HG03196 (cell line): ENCODE measurements at regions not wholly inside any gene's neighbourhood (a gene's known extent, or its start where the extent isn't known, plus 50 kb on each side); places are given as distances from the start of the nearest gene placed in this dataset.
"Not testable (repeated sequence)": the region's sequence is repeated elsewhere in the genome, so short reads cannot be mapped to it uniquely, and the experiment has no call there.

Source experiments
- ATAC-seq: cut with Tn5 transposase; IDR thresholded peaks from one replicate; pipeline ENCODE4 v1.9.1; 2021; ENCODE audit not compliant: unreplicated experiment

DNA sequence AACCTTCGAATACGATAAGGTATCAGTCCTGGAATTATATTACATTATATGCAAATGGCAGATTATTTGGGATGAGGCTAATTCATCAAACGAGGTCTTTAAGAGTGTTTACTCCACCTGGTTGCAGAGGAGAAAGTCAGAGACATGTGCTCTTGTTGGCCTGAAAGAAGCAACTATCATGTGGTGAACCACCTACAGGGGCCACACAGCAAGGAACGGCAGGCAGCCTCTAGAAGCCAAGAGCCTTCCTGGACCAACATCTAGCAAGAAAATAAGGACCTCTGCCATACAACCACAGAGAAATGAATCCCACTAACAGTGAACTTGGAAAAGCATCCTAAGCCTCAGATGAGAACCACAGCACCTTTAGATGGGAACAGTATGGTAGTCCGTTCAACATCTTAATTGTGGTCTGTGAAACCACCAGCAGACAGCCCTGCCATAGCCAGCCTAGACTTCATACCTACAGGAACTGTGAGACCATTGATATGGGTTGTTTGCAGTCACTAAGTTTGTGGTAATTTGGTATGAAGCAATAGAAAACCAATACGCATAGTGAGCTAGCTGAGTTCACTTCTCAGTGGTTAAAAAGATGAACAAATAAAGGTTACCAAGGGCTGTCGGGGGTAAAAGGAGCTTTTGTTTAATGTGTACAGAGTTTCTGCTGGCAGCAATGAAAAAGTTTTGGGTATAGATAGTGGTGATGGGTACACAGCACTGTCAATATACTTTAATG lies 345.7 kb upstream of the RUNX1 start:
- ATAC-seq = no peak

DNA sequence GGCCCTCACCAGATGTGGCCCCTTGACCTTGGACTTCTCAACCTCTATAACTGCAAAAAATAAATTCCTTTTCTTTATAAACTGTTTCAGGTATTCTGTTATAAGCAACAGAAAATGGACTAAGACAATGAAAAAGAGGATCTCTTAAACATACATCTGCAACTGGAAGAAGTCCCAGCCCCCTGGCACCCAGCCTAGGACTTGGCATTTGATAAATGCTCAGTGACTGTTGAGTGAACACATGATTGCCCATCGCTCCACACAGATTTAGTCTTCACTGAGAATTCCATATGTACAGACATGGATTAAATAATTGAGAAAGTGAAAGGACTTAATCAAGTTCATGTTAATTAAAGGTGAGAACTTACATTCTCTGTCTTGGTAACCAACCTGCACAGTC lies 344.9 kb upstream of the RUNX1 start:
- no peak for ATAC-seq

DNA sequence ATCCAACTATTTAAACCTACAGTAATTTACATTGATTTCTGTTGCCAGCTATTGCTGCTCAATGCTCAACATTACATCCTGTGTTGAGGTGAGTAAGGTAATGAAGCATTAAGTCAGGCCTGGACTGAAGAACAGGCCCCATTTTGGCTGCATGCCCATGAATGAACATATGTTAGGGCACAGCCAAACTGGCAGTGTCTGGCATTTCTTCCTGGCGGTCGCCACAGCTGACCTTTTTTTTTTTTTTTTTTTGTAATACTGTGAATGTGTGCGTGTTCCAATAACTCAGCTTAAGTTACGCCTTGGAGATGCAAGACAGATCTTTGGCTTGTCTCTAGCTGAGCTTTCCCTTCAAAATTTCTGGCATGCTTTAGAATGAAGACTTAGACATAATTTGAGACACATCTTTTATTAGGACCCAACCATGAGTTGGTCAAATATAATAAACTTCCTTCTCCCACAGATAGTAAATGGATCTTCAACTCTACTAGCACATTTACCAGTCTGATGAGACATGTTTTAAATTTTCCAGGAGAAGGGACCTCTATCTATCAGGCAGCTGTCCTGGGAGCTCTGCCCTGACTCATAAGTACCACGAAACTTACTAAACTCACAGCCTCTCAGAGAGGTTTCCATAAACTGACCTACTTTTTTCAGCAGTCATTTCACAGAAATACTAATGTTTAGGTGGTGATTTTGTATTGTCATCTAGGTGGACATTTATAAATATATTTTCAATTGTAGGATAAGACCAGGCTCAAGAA lies 341.1 kb upstream of the RUNX1 start:
- no peak for ATAC-seq

DNA sequence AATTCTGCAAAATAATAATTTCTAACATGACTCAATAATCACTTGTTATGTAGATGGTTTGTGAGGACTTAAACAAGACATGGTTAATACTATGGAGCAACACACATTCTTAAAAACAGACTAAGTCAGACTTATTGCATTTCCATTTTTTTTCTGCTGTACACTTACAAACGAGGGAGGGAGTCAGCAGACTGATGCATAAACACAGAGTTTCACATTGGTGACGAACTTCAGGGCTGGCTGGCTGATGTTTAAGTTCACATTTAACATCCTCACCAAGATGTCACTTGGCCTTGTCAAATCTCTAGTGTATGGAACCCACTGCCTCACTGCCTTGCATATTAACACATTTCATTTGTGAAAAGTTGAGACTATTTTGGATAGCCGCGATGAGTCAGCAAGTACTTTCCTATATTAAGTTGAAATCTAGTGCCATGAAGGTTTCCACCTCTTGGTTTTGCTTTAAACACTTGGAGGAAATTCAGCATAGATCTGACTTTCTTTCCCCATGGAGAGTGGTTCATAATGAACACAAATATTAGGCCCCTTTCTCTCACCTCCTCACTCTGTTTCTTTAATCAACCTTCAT lies 337.5 kb upstream of the RUNX1 start:
- no peak for ATAC-seq

DNA sequence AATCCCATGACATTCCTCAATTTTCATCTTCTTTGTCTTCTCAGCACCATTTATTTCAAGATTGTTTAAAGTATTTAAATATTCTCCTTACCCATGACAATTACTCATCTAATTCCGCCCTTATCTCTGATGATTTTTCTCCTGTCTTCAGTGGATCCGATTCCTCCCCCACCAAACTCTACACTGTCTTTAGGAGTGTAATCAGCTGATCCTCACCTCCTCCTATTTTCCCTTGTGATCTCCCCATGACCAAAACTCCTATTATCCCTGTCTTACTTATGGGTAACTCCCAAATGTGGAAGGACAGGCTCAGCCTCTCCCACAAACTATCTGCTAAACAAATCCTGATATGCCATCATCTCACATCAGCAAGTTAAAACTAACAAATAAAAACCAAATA lies 335.3 kb upstream of the RUNX1 start:
- ATAC-seq = no peak

DNA sequence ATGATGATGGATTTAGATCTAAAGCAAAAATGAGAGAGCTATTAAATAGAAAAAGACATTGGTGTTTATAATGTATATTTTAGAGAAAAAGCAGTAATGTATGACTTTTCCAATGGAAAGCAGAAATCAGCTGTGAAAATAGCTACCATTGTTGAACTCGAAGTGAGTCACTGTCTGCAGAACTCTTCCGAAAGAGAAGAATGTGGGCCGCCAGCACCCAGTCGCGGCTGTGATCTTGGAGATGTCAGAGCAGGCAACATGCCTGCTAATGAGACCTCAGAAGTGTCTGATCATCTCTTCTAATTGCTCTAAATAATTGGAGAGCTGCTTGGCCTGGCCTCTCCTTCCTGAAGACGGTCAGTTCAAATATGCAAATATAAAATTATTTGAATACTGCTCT lies 333.6 kb upstream of the RUNX1 start:
- ATAC-seq = no peak

DNA sequence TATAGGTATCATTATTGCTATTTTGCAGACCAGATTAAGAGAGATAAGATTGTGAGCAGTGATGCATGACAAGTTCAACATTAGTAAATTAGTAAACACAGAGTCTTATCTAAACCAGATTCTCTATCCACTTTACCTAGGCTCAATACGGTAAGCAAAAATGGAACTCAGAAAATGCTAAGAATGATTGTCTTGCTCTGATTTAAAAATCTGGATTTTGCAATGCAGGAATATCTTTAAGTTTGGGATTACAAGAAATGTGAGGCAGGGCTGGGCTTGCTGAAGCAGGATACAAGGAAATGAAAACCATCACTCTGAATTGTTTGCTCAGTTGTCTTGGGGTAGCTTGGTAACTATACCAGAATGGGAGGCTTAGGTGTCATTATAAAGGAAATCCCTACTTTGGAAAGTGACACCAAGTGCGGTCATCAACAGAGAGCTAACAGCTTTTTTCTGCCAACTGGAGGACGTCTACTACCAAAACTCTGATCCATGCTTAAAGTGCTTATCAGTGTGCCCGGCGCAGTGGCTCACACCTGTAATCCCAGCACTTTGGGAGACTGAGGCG lies 332.7 kb upstream of the RUNX1 start:
- no peak for ATAC-seq

DNA sequence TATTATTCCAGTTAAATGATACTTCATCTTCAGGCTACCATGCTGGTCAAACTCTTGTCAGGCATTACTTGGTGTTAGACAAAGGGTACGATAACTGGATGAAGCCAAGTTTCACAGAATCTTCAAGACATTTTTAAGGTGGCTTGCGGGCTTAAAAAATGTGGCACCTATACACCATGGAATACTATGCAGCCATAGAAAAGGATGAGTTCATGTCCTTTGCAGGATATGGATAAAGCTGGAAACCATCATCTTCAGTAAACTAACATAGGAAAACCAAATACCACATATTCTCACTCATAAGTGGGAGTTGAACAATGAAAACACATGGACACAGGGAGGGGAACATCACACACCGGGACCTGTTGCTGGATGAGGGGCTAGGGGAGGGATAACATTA lies 331.2 kb upstream of the RUNX1 start:
- not testable (repeated sequence) for ATAC-seq

DNA sequence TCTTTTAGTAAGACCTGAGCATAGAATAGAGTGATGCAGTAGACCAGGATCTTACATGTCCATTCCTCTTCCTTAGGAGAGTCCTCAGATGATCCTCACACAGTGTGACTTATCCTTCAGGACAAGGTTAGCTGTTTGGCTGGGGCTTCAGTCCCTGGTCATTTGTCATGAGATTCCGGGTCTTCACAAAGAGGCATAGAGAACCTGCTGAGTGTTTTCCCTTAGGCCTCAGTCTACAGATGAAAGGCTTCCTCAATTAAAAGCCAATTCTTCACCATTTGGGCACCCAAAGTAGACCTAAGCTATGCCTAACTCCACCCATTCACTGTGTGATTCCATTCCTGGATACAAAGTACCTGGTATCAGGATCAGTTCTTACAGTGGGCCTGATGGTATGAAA lies 329.8 kb upstream of the RUNX1 start:
- ATAC-seq = no peak

DNA sequence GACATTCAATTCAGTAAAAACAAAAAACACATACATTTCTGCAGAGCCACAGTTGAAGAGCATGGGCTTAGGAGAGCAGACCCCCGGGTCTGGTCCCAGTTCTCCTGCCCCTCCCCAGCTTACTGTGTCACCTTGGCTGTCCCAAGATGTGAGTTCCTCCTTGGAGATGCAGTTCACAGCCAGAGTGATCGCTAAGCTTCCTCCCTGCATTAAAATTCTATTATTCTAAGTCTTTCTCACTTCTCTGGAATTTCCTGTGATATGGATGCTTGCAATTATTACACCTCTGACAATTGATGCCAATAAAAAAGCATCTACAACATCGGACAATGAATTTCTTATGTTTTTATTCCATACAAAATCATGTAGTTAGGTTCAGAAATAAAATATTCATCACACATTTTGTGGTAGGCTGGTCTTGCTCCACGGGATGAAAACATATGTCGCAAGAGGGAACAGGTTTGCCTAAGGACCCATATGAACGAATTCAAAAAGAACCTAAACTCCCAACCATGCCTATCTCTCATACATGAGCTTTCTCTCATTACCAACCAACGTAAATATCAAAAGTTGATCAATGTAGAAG lies 328.5 kb upstream of the RUNX1 start:
- ATAC-seq = no peak

DNA sequence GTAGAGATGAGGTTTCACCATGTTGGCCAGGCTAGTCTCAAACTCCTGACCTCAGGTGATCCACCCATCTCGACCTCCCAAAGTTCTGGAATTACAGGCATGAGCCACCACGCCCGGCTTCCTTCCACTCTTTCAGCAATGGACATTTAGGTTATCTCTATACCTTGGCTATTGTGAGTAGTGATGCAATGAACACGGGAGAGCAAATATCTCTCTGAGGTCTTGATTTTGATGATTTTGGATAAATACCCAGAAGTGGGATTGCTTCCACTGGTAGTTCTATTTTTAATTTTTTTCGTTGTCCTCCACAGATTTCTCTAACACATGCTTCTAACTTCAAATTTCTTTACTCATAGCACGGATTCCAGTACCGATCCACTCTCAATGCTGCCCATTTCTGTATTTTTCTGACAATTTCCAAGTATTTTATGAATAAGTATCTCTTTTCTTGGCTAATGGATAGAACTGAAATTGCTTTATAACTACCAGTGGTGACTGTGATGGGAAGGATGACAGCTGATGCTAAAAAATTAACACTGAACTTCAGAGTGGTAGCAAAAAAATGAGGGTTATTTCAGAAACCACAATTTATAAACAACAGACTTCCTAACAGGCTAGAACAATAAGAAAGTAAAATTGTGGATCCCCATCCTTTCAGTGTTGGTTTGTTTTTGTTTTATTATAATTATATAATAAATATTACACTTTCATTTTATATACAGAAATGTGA lies 327.5 kb upstream of the RUNX1 start:
- ATAC-seq = no peak

DNA sequence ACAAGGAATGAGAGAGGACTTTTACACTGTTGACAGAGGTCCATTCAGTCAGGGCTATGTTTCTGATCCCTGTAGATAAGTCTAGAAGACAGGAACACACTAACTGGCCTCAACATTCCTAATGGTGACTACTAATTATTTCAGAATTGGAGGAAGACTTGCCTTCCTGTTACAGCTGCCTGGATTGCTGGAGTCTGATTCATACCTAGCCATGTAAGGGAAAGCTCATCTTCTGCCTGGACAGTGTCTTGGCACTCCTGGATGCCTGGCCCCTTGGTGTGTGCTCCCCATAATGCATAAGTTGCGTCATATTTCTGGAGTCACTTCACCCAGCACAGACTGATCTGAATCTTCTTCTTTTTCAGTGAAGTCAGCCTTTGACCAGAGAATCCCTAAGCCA lies 326.0 kb upstream of the RUNX1 start:
- no peak for ATAC-seq

DNA sequence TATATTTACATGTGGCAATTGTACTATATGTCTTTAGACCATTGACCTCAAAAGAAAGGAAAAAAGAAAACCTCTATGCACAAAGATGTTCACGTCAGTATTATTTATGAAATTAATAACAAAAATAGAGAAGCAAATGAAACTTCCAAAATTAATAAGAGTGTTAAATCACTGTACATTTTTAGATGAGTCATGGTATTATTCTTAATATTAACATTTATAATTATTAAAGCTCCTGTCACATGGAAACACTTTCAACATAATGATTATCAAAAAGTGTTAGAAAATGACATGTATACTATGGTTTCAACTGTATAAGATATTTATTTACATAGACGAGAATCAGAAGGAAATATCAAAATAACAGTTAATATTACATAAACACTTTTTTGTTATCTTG lies 324.9 kb upstream of the RUNX1 start:
- no peak for ATAC-seq

DNA sequence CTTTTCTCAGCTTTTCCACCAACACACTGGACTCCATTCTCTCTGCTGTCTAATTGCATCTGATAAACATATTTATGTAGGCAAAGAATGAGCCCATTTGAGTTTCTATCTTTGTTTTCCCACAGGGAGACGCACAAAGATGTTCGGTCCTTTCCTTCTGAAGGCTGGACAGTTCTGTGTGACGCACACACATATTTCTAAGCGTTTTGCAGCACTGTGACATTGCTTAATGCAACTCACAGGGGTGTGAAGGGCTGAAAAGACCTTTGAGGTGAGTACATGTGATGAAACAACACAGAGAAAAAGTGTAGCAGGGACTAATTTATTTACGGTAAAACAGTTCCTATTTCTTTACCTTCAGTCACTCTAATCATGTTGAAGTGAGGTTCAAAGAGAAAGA lies 323.1 kb upstream of the RUNX1 start:
- ATAC-seq = no peak

DNA sequence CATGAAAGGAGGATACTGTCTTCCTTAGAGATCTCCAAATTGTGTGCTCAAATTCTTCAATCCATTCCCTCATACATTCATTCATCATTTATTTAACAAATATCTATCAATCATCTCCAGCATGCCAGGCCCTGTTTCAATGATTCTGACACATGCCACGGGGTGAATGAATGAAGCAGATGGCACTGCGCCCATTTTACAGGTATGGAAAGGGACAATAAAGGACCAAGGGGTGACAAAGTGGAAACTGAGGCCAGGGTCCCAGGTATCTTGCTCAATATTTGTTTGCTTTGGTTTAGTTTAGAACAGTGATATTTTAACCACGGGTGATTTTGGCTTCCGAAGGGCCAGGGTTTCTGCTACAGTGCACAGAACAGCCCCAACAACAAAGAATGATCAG lies 321.6 kb upstream of the RUNX1 start:
- ATAC-seq = no peak

DNA sequence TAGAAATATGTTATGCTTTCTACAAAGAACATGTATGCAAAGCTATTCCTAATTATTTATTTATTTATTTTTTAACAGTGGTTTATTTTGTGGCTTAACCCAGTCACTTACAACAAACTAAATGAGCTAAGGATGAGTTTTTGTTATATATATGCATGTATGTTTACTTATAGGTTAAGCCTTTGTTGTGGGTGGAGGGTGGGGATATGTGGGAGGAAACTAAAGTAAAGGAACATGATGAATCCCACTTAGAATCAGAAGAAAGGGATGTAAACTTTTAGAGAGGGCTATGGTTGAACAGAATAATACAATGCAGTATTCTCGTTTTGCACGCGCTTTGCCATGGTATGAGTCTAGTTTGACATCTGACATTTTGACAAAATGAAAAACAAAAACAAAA lies 321.0 kb upstream of the RUNX1 start:
- ATAC-seq = no peak

DNA sequence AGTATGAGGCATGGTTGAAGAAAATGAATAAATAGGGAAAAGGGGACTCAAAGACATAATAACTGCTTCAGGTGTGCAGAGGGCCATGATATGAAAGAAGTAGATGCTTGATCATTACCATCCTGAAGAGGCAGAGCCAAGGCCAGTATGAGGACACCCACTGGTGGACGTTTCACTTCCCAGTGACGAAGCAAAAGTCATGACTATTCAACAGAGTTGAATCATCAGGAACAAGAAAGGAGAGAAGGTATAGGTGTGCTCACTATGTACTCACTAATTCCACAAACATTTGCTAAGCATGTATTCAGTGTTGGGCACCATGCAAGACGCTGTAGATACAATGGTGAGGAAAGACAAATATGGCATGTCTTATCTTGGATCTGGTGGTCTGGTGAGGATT lies 319.2 kb upstream of the RUNX1 start:
- ATAC-seq = no peak

DNA sequence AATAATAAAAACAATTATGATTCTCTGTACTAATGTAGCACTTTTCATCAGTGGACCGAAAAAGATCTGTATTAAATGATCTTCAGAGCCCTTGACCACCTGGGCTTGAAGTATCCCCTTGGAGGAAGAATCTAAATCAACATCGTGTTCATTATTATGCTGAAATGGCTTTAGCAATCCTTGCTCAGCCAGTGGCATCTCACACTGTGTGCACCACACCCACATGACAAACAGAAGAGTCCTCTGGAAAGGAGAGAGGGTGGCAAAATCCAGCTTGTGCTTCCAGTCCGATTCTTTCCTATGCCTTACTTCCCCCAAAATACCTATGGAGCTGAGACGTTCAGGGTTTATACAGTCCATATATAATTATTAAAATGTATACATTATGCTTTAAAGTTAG lies 318.5 kb upstream of the RUNX1 start:
- ATAC-seq = no peak

DNA sequence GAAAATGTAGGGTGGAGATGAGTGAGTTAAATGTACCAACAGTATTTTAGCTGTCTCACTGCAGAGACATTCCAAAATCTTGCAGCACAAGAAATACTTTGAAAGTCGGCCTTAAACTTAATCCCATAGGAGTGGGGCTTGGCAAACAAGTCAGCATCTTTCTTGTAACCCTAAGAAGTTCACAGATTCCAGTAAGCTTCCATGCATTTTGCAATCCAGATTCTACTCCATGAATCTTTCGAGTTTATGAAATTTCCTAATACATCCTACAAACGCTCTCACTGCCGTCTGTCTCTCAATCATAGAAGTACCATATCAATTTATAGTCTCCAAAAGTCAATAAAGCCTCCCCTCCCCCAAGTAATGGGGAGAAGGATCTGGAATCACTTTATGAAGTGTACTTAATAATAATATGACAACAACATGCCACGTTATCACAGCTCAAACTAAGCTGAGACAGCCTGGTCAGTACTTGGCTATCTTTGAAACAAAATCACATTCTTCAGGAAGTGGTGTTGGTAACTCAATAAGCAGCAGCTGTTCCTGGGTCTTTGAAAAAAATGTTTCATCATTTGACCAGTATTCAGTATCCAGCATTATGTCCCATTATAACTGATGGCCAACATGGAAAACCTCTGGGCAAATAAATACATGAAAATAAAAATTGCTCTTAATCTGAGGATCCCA lies 317.4 kb upstream of the RUNX1 start:
- no peak for ATAC-seq

DNA sequence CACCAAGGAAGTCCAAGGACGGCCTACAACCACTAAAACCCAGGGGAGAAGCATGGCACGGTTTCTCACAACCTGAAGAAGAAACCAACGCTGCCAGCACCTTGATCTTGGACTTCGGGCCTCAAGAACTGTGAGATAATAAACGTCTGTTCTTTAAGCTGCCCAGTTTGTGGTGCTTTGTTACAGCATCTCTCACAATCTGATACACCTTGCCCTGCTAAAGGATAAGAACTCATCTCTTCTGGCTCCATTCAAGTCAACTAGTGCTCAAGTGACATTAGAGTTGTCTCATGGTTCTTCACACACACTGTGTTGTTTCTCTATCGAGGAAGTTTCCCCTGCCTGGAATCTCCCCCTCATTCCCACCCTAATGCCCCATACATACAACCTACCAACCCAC lies 314.4 kb upstream of the RUNX1 start:
- ATAC-seq = no peak
